Keratinocyte (primary cell): ENCODE measurements at regions not wholly inside any gene's neighbourhood (a gene's known extent, or its start where the extent isn't known, plus 50 kb on each side); places are given as distances from the start of the nearest gene placed in this dataset.

Source experiments
- DNase-seq: peaks from one replicate; pipeline ENCODE4 v3.0.0-alpha.2; 2011; ENCODE audit warnings: low read depth, missing footprints, low spot score
- FAIRE-seq: peaks from 2 replicates; lab custom pipeline; 2011; peaks lifted over from hg19 to GRCh38; lab: Jason Lieb, UNC
- H2AFZ ChIP-seq: 2 replicates; pipeline ENCODE4 v1.6.0; 2012; ENCODE audit warnings: low read length, control low read depth, inconsistent platforms; ENCODE audit not compliant: control insufficient read depth
- H3K27ac ChIP-seq: 2 replicates; pipeline ENCODE4 v1.5.1; 2011; ENCODE audit warnings: low read length; ENCODE audit not compliant: control insufficient read depth, insufficient read depth
- H3K27me3 ChIP-seq: 3 replicates; pipeline ENCODE4 v1.6.0; 2011; ENCODE audit warnings: low read length; ENCODE audit not compliant: control insufficient read depth, insufficient read depth; ENCODE audit errors: extremely low read depth
- H3K36me3 ChIP-seq, 2 experiments: 2 replicates in 1 of 2; 3 replicates in 1 of 2; pipeline ENCODE4 v1.5.1; 2011; ENCODE audit warnings: low read length in 2 of 2, mild to moderate bottlenecking in 1 of 2; ENCODE audit not compliant: control insufficient read depth in 2 of 2, insufficient read depth in 2 of 2; ENCODE audit errors: extremely low read depth in 1 of 2
- H3K4me1 ChIP-seq: 3 replicates; pipeline ENCODE4 v1.5.1; 2011; ENCODE audit warnings: low read length; ENCODE audit not compliant: control insufficient read depth, insufficient read depth; ENCODE audit errors: extremely low read depth
- H3K4me2 ChIP-seq: 3 replicates; pipeline ENCODE4 v1.6.0; 2011; ENCODE audit warnings: low read depth, low read length; ENCODE audit not compliant: control insufficient read depth, insufficient read depth; ENCODE audit errors: extremely low read depth
- H3K4me3 ChIP-seq, 3 experiments: fragments of 200-600 bp in 1 of 3; sonication (generic) in 1 of 3; 2 replicates in 2 of 3; 3 replicates in 1 of 3; pipeline ENCODE4 v1.5.1; 2011 to 2016; ENCODE audit warnings: low read length in 3 of 3, mild to moderate bottlenecking in 3 of 3, control low read depth in 2 of 3, inconsistent platforms in 1 of 3, low read depth in 1 of 3, mixed read lengths in 1 of 3, mixed run types in 1 of 3, moderate library complexity in 1 of 3; ENCODE audit not compliant: control insufficient read depth in 2 of 3, insufficient read depth in 2 of 3; ENCODE audit errors: extremely low read depth in 1 of 3
- H3K79me2 ChIP-seq: 2 replicates; pipeline ENCODE4 v1.6.0; 2012; ENCODE audit warnings: low read length; ENCODE audit not compliant: control insufficient read depth, insufficient read depth
- H3K9ac ChIP-seq: 3 replicates; pipeline ENCODE4 v1.6.0; 2011; ENCODE audit warnings: low read length; ENCODE audit not compliant: control insufficient read depth, insufficient read depth; ENCODE audit errors: extremely low read depth
- H3K9me1 ChIP-seq: 3 replicates; pipeline ENCODE4 v1.6.0; 2011; ENCODE audit warnings: low read length; ENCODE audit not compliant: control insufficient read depth, insufficient read depth; ENCODE audit errors: extremely low read depth
- H3K9me3 ChIP-seq: 2 replicates; pipeline ENCODE4 v1.5.1; 2012; ENCODE audit warnings: low read depth, low read length; ENCODE audit not compliant: control insufficient read depth
- H4K20me1 ChIP-seq: 3 replicates; pipeline ENCODE4 v1.6.0; 2011; ENCODE audit warnings: low read length; ENCODE audit not compliant: control insufficient read depth, insufficient read depth; ENCODE audit errors: extremely low read depth
- EZH2 ChIP-seq: IDR thresholded peaks from one replicate; pipeline ENCODE4 v1.6.1; 2012; ENCODE audit warnings: inconsistent platforms, mild to moderate bottlenecking, low read length, moderate library complexity
- dilution Hi-C: fragments of 300-500 bp; cut with MboI; formaldehyde crosslinking; loops from one replicate; pipeline ENCODE4 v1.7.0; 2020; ENCODE audit warnings: low sequenced_read_pairs; ENCODE audit not compliant: extremely low pct_ligation_motif_present
- TF ChIP-seq, protein P1 (sequence below), 3 experiments: IDR thresholded peaks in 1 of 3; conservative IDR thresholded peaks in 1 of 3; optimal IDR thresholded peaks in 1 of 3; 2 replicates in 2 of 3; 3 replicates in 1 of 3; pipeline versions ENCODE3 to v1.5.1; 2011; ENCODE audit warnings: low read length in 3 of 3, mild to moderate bottlenecking in 3 of 3, moderate library complexity in 2 of 3, control low read depth in 1 of 3, inconsistent platforms in 1 of 3; ENCODE audit not compliant: insufficient read depth in 2 of 3; ENCODE audit errors: extremely low read depth in 1 of 3

DNA sequence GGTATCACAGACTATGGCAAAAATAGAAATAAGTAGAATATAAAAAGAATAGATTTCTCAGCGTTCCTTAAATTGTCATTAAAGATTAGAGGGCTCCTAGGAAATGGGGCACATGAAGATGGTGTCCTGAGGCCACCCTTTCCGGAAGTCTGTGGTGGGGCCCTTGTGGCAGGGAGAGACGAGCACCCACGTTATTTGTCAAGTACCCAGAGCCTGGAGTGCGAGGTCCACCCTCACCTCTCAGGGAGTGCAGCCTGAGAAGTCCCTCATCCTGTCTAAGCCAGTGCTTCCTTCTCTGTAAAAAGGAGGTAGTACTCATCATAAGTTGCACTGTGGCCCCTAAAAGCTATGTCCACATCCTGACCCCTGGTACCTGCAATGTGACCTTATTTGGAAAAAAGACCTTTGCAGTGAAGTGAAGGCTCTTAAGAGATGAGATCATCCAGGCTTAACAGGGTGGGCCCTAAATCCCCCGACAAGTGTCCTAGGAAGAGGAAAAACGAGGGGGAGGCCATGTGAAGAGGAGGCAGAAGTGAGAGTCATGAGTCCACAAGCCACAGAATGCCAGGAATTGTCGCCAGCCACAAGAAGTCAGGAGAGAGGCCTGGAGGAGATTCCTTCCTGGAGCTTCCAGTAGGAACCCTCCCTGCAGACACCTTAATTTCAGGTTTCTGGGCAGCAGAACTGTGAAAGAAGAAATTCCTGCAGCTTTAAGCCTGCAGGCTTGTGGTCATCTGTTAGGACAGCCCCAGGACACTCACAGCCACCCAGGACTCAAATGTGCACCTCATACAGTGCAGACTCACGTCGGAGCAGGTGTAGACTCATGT lies 76.8 kb upstream of the CCND1 start:
- no peak for TF ChIP-seq EZH2
- TF ChIP-seq, protein P1, sequence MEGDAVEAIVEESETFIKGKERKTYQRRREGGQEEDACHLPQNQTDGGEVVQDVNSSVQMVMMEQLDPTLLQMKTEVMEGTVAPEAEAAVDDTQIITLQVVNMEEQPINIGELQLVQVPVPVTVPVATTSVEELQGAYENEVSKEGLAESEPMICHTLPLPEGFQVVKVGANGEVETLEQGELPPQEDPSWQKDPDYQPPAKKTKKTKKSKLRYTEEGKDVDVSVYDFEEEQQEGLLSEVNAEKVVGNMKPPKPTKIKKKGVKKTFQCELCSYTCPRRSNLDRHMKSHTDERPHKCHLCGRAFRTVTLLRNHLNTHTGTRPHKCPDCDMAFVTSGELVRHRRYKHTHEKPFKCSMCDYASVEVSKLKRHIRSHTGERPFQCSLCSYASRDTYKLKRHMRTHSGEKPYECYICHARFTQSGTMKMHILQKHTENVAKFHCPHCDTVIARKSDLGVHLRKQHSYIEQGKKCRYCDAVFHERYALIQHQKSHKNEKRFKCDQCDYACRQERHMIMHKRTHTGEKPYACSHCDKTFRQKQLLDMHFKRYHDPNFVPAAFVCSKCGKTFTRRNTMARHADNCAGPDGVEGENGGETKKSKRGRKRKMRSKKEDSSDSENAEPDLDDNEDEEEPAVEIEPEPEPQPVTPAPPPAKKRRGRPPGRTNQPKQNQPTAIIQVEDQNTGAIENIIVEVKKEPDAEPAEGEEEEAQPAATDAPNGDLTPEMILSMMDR (optimal IDR thresholded peaks at IDR 0.05 in 1 of 3, IDR thresholded peaks at IDR 0.05 in 1 of 3, conservative IDR thresholded peaks at IDR 0.05 in 1 of 3; ENCODE audit: extremely low read depth in 1 of 3, insufficient read depth in 2 of 3, low read length in 3 of 3): no peak
- no peaks in the 10 kb centered on the region for H3K36me3 ChIP-seq
- H2AFZ ChIP-seq: no peak overlapping the region
- FAIRE-seq (no peak), DNase-seq (no peak)
- H3K4me3 ChIP-seq: no peak overlapping the region
- H3K9me3 ChIP-seq: no peaks in the 10 kb centered on the region
- no peak overlapping the region for H3K9ac ChIP-seq
- H3K27me3 ChIP-seq: peaks cover 4% of the 10 kb centered on the region
- H3K4me2 ChIP-seq: no peak overlapping the region
- H3K27ac ChIP-seq: no peak overlapping the region
- no peaks in the 10 kb centered on the region for H4K20me1 ChIP-seq
- dilution Hi-C loops: no loop called here
- no peaks in the 10 kb centered on the region for H3K79me2 ChIP-seq
- no peaks in the 10 kb centered on the region for H3K9me1 ChIP-seq
- no peaks in the 10 kb centered on the region for H3K4me1 ChIP-seq

DNA sequence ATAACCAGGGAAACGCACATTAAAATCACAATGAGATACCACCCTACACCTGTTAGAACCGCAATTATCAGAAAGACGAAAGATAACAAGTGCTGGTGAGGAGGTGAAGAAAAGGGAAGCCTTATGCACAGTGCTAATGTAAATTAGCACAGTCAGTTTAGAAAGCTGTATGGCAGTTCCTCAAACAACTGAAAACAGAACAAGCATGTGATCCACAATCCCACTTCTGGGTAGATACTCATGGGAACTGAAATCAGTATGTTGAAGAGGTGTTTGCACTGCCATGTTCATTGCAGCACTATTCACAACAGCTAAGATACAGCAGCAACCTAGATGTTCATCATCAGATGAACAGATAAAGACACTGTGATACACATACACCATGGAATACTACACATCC lies 75.0 kb upstream of the CCND1 start:
- DNase-seq (no peak), FAIRE-seq (no peak)
- Histone ChIP-seq H3K4me1 (no peaks in the 10 kb centered on the region), H3K27ac (no peak overlapping the region), H3K27me3 (peaks cover 14% of the 10 kb centered on the region), H3K36me3 (no peaks in the 10 kb centered on the region), H4K20me1 (no peaks in the 10 kb centered on the region), H3K9ac (no peak overlapping the region), H2AFZ (no peak overlapping the region), H3K4me2 (no peak overlapping the region), H3K9me1 (no peaks in the 10 kb centered on the region), H3K9me3 (no peaks in the 10 kb centered on the region), H3K4me3 (no peak overlapping the region), H3K79me2 (no peaks in the 10 kb centered on the region)
- TF ChIP-seq, protein P1 (optimal IDR thresholded peaks at IDR 0.05 in 1 of 3, IDR thresholded peaks at IDR 0.05 in 1 of 3, conservative IDR thresholded peaks at IDR 0.05 in 1 of 3; ENCODE audit: extremely low read depth in 1 of 3, insufficient read depth in 2 of 3, low read length in 3 of 3): no peak
- TF ChIP-seq EZH2: no peak
- dilution Hi-C loops: no loop called here
